Suppressor macrophage treated with lipopolysaccharide for 4 hours (primary cell): ENCODE measurements at regions not wholly inside any gene's neighbourhood (a gene's known extent, or its start where the extent isn't known, plus 50 kb on each side); places are given as distances from the start of the nearest gene placed in this dataset.

ENCODE experiments used
- DNase-seq: peaks from one replicate; pipeline ENCODE4 v3.0.0-alpha.2; 2020

GRCh38 chr3:106575029-106575428 is 706.2 kb upstream of the CBLB start:
- DNase-seq = no peak

- no peak for DNase-seq
These were observed 708.4 kb upstream of the CBLB start for GRCh38 chr3:106577241-106577640.

- no peak for DNase-seq
These were observed 710.1 kb upstream of the CBLB start for GRCh38 chr3:106578911-106579310.

- no peak for DNase-seq
These were observed 713.3 kb upstream of the CBLB start for GRCh38 chr3:106582151-106582550.

GRCh38 chr3:106587551-106587950 is 718.7 kb upstream of the CBLB start:
- DNase-seq = no peak

- no peak for DNase-seq
These were observed 719.9 kb upstream of the CBLB start for GRCh38 chr3:106588739-106589138.

GRCh38 chr3:106589311-106589942 is 720.6 kb upstream of the CBLB start:
- DNase-seq = no peak

GRCh38 chr3:106590216-106590615 is 721.4 kb upstream of the CBLB start:
- no peak for DNase-seq

- no peak for DNase-seq
These were observed 724.6 kb upstream of the CBLB start for GRCh38 chr3:106593381-106593780.

GRCh38 chr3:106609666-106610301 is 741.0 kb upstream of the CBLB start:
- peak; percentile 73 for DNase-seq

GRCh38 chr3:106610362-106610959 is 741.6 kb upstream of the CBLB start:
- DNase-seq = no peak

- DNase-seq = no peak
These were observed 742.3 kb upstream of the CBLB start for GRCh38 chr3:106611116-106611515.

- no peak for DNase-seq
These were observed 743.0 kb upstream of the CBLB start for GRCh38 chr3:106611841-106612240.

- DNase-seq = no peak
These were observed 747.7 kb upstream of the CBLB start for GRCh38 chr3:106616556-106616955.

GRCh38 chr3:106617276-106617675 is 748.5 kb upstream of the CBLB start:
- DNase-seq = no peak

- DNase-seq = no peak
These were observed 751.8 kb upstream of the CBLB start for GRCh38 chr3:106620646-106621045.

GRCh38 chr3:106624154-106624553 is 753.1 kb upstream of the CCDC54 start:
- no peak for DNase-seq

GRCh38 chr3:106628407-106628806 is 748.8 kb upstream of the CCDC54 start:
- no peak for DNase-seq

- no peak for DNase-seq
These were observed 747.9 kb upstream of the CCDC54 start for GRCh38 chr3:106629215-106629832.

- no peak for DNase-seq
These were observed 745.7 kb upstream of the CCDC54 start for GRCh38 chr3:106631373-106632108.

GRCh38 chr3:106635271-106635670 is 742.0 kb upstream of the CCDC54 start:
- no peak for DNase-seq

GRCh38 chr3:106635826-106636225 is 741.4 kb upstream of the CCDC54 start:
- no peak for DNase-seq

- peak; percentile 1 for DNase-seq
These were observed 736.9 kb upstream of the CCDC54 start for GRCh38 chr3:106640353-106640752.
